HUES6 (cell line): ENCODE measurements at regions not wholly inside any gene's neighbourhood (a gene's known extent, or its start where the extent isn't known, plus 50 kb on each side); places are given as distances from the start of the nearest gene placed in this dataset.

ENCODE experiments used
- H3K27ac ChIP-seq: 2 replicates; pipeline ENCODE4 v1.7.0; 2013; ENCODE audit warnings: low read depth, mild to moderate bottlenecking, low read length, inconsistent platforms
- H3K27me3 ChIP-seq: 2 replicates; pipeline ENCODE4 v1.6.1; 2013; ENCODE audit warnings: low read length; ENCODE audit not compliant: control insufficient read depth, insufficient read depth
- H3K36me3 ChIP-seq: 2 replicates; pipeline ENCODE4 v1.6.1; 2013; ENCODE audit warnings: low read length; ENCODE audit not compliant: control insufficient read depth, insufficient read depth
- H3K4me1 ChIP-seq: 2 replicates; pipeline ENCODE4 v1.6.1; 2013; ENCODE audit warnings: low read length; ENCODE audit not compliant: control insufficient read depth, insufficient read depth
- H3K4me3 ChIP-seq: 2 replicates; pipeline ENCODE4 v1.5.1; 2013; ENCODE audit warnings: low read depth, low read length
- H3K9ac ChIP-seq: one replicate; pipeline ENCODE4 v1.6.1; 2013; ENCODE audit warnings: mild to moderate bottlenecking, low read length
- H3K9me3 ChIP-seq: 2 replicates; pipeline ENCODE4 v1.6.1; 2013; ENCODE audit warnings: low read depth, low read length; ENCODE audit not compliant: control insufficient read depth, insufficient read depth

GRCh38 chr2:239671471-239671870 is 270.7 kb upstream of the HDAC4 start:
- Histone ChIP-seq H3K9ac (no peak overlapping the region), H3K4me3 (no peak overlapping the region), H3K9me3 (no peaks in the 10 kb centered on the region), H3K27me3 (no peaks in the 10 kb centered on the region), H3K27ac (no peak overlapping the region), H3K36me3 (no peaks in the 10 kb centered on the region), H3K4me1 (no peaks in the 10 kb centered on the region)

- Histone ChIP-seq H3K36me3 (no peaks in the 10 kb centered on the region), H3K27me3 (no peaks in the 10 kb centered on the region), H3K9ac (no peak overlapping the region), H3K4me3 (no peak overlapping the region), H3K4me1 (no peaks in the 10 kb centered on the region), H3K9me3 (no peaks in the 10 kb centered on the region), H3K27ac (no peak overlapping the region)
These were observed 269.8 kb upstream of the HDAC4 start for GRCh38 chr2:239670463-239671120.

- Histone ChIP-seq H3K9me3 (no peaks in the 10 kb centered on the region), H3K4me3 (no peak overlapping the region), H3K27ac (no peak overlapping the region), H3K36me3 (no peaks in the 10 kb centered on the region), H3K4me1 (no peaks in the 10 kb centered on the region), H3K9ac (no peak overlapping the region), H3K27me3 (no peaks in the 10 kb centered on the region)
These were observed 269.2 kb upstream of the HDAC4 start for GRCh38 chr2:239669899-239670460.

- H3K4me1 ChIP-seq = no peaks in the 10 kb centered on the region
- H3K9ac ChIP-seq = no peak overlapping the region
These were observed 268.5 kb upstream of the HDAC4 start for GRCh38 chr2:239669181-239669898.

GRCh38 chr2:239668651-239669050 is 267.8 kb upstream of the HDAC4 start:
- no peaks in the 10 kb centered on the region for H3K36me3 ChIP-seq
- H3K4me1 ChIP-seq = no peaks in the 10 kb centered on the region
- H3K9me3 ChIP-seq = no peaks in the 10 kb centered on the region
- no peak overlapping the region for H3K27ac ChIP-seq
- no peaks in the 10 kb centered on the region for H3K27me3 ChIP-seq
- no peak overlapping the region for H3K4me3 ChIP-seq
- H3K9ac ChIP-seq = no peak overlapping the region

More at GRCh38 chr2:239669181-239669898, 268.5 kb upstream of the HDAC4 start:
- H3K9me3 ChIP-seq = no peaks in the 10 kb centered on the region
- no peaks in the 10 kb centered on the region for H3K27me3 ChIP-seq
- no peak overlapping the region for H3K4me3 ChIP-seq
- H3K27ac ChIP-seq = no peak overlapping the region
- H3K36me3 ChIP-seq = no peaks in the 10 kb centered on the region

- no peaks in the 10 kb centered on the region for H3K36me3 ChIP-seq
- H3K9me3 ChIP-seq = no peaks in the 10 kb centered on the region
- H3K4me3 ChIP-seq = no peak overlapping the region
- no peak overlapping the region for H3K9ac ChIP-seq
- H3K27me3 ChIP-seq = no peaks in the 10 kb centered on the region
- no peaks in the 10 kb centered on the region for H3K4me1 ChIP-seq
- H3K27ac ChIP-seq = no peak overlapping the region
These were observed 267.2 kb upstream of the HDAC4 start for GRCh38 chr2:239668042-239668441.

GRCh38 chr2:239667431-239667985 is 266.7 kb upstream of the HDAC4 start:
- Histone ChIP-seq H3K27me3 (no peaks in the 10 kb centered on the region), H3K27ac (no peak overlapping the region), H3K36me3 (no peaks in the 10 kb centered on the region), H3K9ac (no peak overlapping the region), H3K9me3 (no peaks in the 10 kb centered on the region), H3K4me3 (no peak overlapping the region), H3K4me1 (no peaks in the 10 kb centered on the region)

- H3K4me3 ChIP-seq = no peak overlapping the region
- H3K9me3 ChIP-seq = no peaks in the 10 kb centered on the region
- no peaks in the 10 kb centered on the region for H3K27me3 ChIP-seq
- H3K27ac ChIP-seq = no peak overlapping the region
- no peak overlapping the region for H3K9ac ChIP-seq
- no peaks in the 10 kb centered on the region for H3K4me1 ChIP-seq
- no peaks in the 10 kb centered on the region for H3K36me3 ChIP-seq
These were observed 266.1 kb upstream of the HDAC4 start for GRCh38 chr2:239666855-239667376.

- Histone ChIP-seq H3K27ac (no peak overlapping the region), H3K9ac (no peak overlapping the region), H3K9me3 (no peaks in the 10 kb centered on the region), H3K4me1 (no peaks in the 10 kb centered on the region), H3K4me3 (no peak overlapping the region), H3K36me3 (no peaks in the 10 kb centered on the region), H3K27me3 (no peaks in the 10 kb centered on the region)
These were observed 265.4 kb upstream of the HDAC4 start for GRCh38 chr2:239666053-239666854.

- Histone ChIP-seq H3K27ac (no peak overlapping the region), H3K4me1 (no peaks in the 10 kb centered on the region; the same call in 1 of the 2 replicates), H3K36me3 (no peaks in the 10 kb centered on the region), H3K9ac (no peak overlapping the region), H3K27me3 (no peaks in the 10 kb centered on the region), H3K4me3 (no peak overlapping the region), H3K9me3 (no peaks in the 10 kb centered on the region)
These were observed 263.5 kb upstream of the HDAC4 start for GRCh38 chr2:239664216-239664810.
